IgD-negative memory B cell (primary cell): ENCODE measurements at regions not wholly inside any gene's neighbourhood (a gene's known extent, or its start where the extent isn't known, plus 50 kb on each side); places are given as distances from the start of the nearest gene placed in this dataset.

Experiments used
- H3K27ac Mint-ChIP-seq, 3 donors: one replicate each; pipeline ENCODE4 v1.8.0; 2020 to 2022; ENCODE audit warnings: mild to moderate bottlenecking in 3 of 3, mixed read lengths in 3 of 3, moderate library complexity in 1 of 3
- H3K27me3 Mint-ChIP-seq: one replicate; pipeline ENCODE4 v1.8.0; 2021; ENCODE audit warnings: mixed read lengths
- H3K36me3 Mint-ChIP-seq: one replicate; pipeline ENCODE4 v1.8.0; 2020; ENCODE audit warnings: mild to moderate bottlenecking, mixed read lengths
- H3K4me1 Mint-ChIP-seq, 3 donors: one replicate each; pipeline ENCODE4 v1.8.0; 2020 to 2022; ENCODE audit warnings: mixed read lengths in 3 of 3, mild to moderate bottlenecking in 1 of 3
- H3K4me3 Mint-ChIP-seq, 4 donors: one replicate each; pipeline ENCODE4 v1.8.0; 2020 to 2022; ENCODE audit warnings: mild to moderate bottlenecking in 4 of 4, mixed read lengths in 4 of 4, moderate library complexity in 3 of 4
- H3K9me3 Mint-ChIP-seq, 3 donors: one replicate each; pipeline ENCODE4 v1.8.0; 2020 to 2021; ENCODE audit warnings: mixed read lengths in 3 of 3, mild to moderate bottlenecking in 1 of 3

DNA sequence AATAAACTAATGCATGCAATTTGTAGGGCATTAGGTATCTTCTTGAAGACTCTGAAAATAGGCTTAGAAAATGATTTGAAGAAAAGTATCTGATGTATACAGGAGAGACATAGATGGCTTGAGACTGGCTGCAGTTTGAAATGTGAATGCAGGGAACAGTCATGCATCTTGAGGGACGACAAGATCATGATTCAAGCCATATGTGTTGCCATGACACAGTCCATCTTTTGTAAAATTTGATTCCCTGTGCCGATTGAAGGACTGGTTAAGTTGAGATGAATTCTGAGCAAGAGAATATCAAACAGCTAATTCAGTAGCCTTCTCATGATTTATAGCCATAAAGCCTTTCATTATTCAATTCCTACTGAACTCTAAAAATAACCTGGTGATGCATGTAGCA is 231.6 kb downstream of the CASP12 start:
- peaks cover 0 to 1% (median 0%) of the 10 kb centered on the region in 3 donors for H3K4me1 Mint-ChIP-seq
- no peaks in the 10 kb centered on the region for H3K9me3 Mint-ChIP-seq
- H3K36me3 Mint-ChIP-seq, result no peaks in the 10 kb centered on the region
- H3K27ac Mint-ChIP-seq, result no peak overlapping the region
- no peak overlapping the region for H3K4me3 Mint-ChIP-seq
- peaks cover 6% of the 10 kb centered on the region for H3K27me3 Mint-ChIP-seq

DNA sequence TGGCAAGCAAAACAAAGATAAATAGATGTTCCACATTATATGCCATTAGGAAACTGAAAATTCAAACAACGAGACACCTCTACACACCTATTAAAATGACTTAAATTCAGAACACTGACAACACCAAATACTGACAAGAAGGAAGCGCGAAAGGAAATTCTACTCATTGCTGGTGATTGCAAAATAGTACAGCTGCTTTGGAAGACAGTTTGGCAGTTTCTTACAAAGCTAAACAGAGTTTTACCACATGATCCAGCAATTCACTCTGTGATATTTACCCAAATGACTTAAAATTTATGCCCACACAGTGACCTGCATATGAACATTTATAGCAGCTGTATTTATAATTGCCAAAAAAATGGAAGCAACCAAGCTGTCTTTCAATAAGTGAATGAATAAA is 232.6 kb downstream of the CASP12 start:
- Mint-ChIP-seq H3K4me3 (no peak overlapping the region), H3K36me3 (no peaks in the 10 kb centered on the region), H3K9me3 (no peaks in the 10 kb centered on the region), H3K27me3 (peaks cover 6% of the 10 kb centered on the region), H3K4me1 (peaks cover 0 to 1% (median 0%) of the 10 kb centered on the region in 3 donors), H3K27ac (no peak overlapping the region)

DNA sequence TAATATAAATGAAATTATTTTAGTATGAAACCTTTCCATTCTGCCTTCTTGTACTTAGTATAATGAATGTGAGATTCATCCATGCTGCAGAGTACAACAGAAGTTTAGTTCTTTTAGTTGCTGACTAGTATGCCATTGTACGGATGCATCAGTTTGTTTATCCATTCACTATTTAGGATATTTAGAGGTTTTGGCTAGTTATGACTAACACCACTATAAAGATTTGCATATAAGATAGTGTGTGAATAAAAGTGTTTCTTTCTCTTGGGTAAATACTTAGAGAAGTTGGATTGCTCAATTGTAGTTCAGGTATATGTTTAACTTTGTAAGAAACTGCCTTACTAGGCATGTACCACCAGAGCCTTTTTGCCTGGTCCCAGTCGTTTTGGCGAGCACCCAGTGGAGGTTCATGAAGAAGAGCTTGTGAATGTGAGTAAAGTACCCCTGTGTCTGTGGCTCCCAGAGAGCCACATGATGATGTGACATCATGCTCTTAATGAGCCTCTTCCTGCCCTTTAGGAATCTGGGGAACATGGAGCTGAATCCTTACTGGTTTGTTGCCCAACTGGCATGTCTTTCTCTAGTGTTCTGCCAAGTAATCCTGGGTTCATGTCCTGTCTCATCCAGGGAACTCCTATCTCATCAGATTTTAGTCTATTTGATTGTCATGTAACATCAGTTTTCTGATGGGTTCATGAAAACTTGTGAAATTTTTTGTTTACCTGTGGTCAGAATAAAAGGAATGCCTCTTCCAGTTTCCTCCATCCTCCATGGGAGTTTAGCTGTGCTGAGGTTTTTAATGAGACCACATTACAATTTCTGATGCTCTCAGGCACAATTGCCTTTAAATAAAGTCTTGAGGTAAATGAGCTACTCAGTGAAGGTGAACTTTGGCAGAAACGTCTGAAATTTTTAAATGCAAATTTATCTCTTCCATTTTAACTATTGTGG is 234.8 kb downstream of the CASP12 start:
- Mint-ChIP-seq H3K4me1 (peaks cover 0 to 1% (median 0%) of the 10 kb centered on the region in 3 donors), H3K27ac (no peak overlapping the region), H3K4me3 (no peak overlapping the region), H3K27me3 (peaks cover 2% of the 10 kb centered on the region), H3K9me3 (no peaks in the 10 kb centered on the region), H3K36me3 (no peaks in the 10 kb centered on the region)

DNA sequence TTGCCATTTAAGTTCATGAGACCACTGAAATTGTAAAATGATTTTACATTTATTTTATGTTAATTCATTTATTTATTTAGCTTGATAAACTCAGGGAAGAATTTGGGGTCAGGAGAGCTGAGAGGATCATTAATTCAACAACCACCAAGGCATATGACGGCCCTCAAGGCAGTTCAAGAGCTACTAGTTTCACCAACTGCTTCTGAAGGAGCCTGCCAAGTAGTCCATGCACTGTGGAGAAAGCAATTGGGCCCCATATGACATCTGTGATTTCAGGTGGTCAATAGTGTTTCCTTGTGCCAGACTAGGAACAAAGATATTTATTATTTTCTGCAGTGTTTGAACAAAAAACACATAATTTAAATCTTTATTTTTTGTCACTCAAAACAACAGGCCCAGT is 236.4 kb downstream of the CASP12 start:
- H3K9me3 Mint-ChIP-seq, result no peaks in the 10 kb centered on the region
- peaks cover 0 to 1% (median 0%) of the 10 kb centered on the region in 3 donors for H3K4me1 Mint-ChIP-seq
- H3K4me3 Mint-ChIP-seq, result no peak overlapping the region
- H3K36me3 Mint-ChIP-seq, result no peaks in the 10 kb centered on the region
- H3K27ac Mint-ChIP-seq, result no peak overlapping the region
- H3K27me3 Mint-ChIP-seq, result no peaks in the 10 kb centered on the region

DNA sequence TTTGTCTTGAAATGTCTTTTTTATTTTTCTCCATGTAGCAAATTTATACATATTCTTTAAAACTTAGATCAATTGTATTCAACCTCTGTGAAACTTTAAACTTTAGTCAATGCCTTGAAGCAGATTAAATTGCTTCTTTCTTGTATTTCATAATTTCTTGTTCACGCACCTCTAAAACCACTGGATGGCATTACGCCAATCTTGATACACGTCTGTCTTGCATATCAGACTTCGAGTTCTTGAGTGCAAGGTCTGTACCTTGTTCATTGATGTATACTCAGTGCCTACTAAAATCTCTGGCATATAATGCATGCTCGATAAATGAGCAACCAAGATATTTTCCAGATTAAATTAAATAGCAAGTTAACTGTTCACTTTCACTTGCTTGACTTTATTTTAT is 236.8 kb downstream of the CASP12 start:
- Mint-ChIP-seq H3K27me3 (no peaks in the 10 kb centered on the region), H3K27ac (peak overlapping the region in 1 of 3 donors; percentile 18), H3K36me3 (no peaks in the 10 kb centered on the region), H3K4me1 (peaks cover 0 to 1% (median 0%) of the 10 kb centered on the region in 3 donors), H3K9me3 (no peaks in the 10 kb centered on the region), H3K4me3 (no peak overlapping the region)

DNA sequence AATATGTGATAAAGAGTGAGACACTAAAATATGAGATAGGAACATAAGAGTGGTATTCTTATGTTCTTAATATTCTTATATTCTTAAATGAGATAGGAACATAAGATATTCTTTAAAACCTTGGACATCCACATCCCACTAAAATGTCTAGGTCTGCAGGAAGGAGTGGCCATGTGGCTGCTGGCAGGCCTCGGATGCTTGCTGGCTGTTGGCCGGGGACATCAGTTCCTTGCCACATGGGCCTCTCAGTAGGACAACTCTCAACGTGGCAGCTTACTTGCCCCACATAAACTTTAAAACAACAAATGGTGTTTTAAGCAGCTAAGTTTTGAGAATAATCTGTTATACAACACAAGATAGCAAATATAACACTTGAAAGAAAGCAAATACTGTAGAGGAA is 240.1 kb downstream of the CASP12 start:
- H3K27me3 Mint-ChIP-seq, result peaks cover 6% of the 10 kb centered on the region
- no peaks in the 10 kb centered on the region for H3K4me1 Mint-ChIP-seq
- no peak overlapping the region for H3K4me3 Mint-ChIP-seq
- H3K36me3 Mint-ChIP-seq, result no peaks in the 10 kb centered on the region
- no peak overlapping the region for H3K27ac Mint-ChIP-seq
- no peaks in the 10 kb centered on the region for H3K9me3 Mint-ChIP-seq

DNA sequence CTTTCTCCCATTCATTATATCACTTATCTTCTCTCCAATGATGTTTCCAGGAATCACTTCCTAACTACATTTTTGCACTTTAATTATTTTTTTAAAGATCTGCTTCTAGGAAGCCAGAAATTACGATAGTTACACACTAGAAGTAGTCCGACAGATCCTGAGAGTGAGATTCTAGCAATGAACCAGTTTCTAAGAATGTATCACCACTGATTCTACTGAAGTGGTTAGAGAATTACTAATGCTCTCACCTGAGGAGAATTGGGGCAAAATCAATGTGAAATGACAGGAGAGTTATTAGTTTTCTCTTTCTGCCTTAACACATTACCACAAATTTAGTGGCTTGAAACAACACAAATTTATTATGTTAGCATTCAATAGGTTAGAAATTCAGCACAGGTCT is 241.2 kb downstream of the CASP12 start:
- H3K36me3 Mint-ChIP-seq, result no peaks in the 10 kb centered on the region
- no peak overlapping the region for H3K27ac Mint-ChIP-seq
- H3K4me3 Mint-ChIP-seq, result no peak overlapping the region
- H3K27me3 Mint-ChIP-seq, result peaks cover 10% of the 10 kb centered on the region
- H3K9me3 Mint-ChIP-seq, result no peaks in the 10 kb centered on the region
- H3K4me1 Mint-ChIP-seq, result peaks cover 0 to 2% (median 0%) of the 10 kb centered on the region in 3 donors

DNA sequence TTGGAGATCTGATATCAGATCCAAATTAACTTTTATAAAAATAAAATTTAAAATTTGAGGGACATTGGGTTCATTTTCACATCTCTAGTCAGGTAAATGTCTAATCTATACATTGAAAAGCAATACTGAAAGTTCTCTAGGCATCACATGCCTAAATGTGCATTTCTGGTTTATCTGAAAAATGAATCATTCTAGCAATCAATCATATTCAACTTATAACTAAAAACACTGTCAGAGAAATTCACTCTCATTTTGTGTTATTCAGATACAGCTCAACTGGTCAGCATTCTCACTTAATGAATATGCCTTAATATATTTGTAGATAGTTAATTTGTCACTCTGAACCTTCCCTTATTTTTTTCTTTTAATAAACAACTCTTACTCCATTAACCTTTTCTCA is 243.2 kb downstream of the CASP12 start:
- Mint-ChIP-seq H3K4me1 (peaks cover 2 to 6% (median 5%) of the 10 kb centered on the region in 3 donors), H3K36me3 (no peaks in the 10 kb centered on the region), H3K27me3 (peaks cover 10% of the 10 kb centered on the region), H3K27ac (no peak overlapping the region), H3K9me3 (peaks cover 0 to 3% (median 2%) of the 10 kb centered on the region in 3 donors), H3K4me3 (no peak overlapping the region)

DNA sequence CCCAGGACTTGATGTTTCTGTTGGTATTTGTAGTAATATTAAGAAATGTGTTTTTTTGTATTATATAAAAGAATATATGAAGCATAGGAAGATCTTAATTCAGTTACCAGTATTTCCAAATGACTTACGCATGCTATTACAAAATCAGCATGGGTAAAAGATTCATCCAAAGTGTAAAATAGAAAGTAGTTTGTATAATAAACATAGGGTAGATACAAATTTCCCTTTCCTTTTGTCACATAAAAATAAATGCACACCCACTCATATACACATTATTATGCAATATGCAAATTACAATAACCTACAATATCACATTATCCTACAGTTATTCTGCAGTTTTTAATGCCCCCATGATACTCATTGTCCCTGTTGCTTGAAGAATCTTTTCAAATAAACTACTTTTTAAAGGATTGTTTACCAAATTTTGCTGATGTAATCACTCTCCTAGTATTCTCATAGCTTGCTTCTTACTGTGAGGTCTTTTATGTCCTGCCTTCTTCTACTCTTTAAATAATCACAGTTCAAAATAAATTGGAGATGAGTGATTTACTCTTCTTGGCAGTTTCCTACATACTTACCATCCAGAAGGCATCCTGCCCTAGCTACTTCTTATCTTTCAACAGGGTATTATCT is 244.0 kb downstream of the CASP12 start:
- Mint-ChIP-seq H3K4me3 (no peak overlapping the region), H3K27me3 (peaks cover 10% of the 10 kb centered on the region), H3K4me1 (peaks cover 2 to 6% (median 5%) of the 10 kb centered on the region in 3 donors), H3K36me3 (no peaks in the 10 kb centered on the region), H3K9me3 (peaks cover 0 to 7% (median 6%) of the 10 kb centered on the region in 3 donors), H3K27ac (no peak overlapping the region)

DNA sequence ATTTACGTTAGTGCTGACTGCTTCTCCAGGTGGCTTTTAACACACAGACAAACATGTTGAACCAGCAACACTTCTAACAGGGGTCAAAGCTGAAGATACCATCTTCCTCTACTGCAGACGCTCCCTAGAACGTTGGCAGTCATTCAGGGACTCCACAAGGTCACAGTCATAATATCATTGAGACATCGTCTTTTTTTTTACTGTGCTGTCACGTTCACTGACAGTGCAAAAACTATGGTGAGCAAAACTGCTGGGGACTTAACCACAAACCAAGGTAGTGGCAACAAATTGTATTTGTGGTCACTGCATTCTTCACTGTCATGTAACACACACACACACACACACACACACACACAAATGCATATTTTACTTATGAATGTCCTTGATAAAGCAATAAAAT is 244.9 kb downstream of the CASP12 start:
- H3K27ac Mint-ChIP-seq, result no peak overlapping the region

DNA sequence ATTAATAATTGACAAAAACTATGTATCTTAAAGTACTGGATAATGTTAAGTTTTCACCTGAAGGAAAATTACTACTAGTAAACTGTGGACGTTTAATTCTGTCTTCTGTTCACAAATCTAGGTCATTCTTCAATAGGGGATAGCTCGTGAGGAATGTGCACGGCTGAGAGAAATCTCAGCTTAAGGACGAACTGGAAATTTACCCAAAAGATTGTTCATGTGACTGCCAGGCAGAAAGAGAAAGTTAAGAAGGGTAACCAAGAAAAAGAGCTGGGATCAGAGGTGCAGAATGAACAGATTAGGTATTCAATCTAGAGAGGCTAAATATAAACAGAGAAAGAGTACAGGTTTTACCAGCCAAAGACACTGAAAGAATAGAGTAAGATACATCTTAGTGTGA is 245.3 kb downstream of the CASP12 start:
- Mint-ChIP-seq H3K4me1 (peaks cover 2 to 7% (median 6%) of the 10 kb centered on the region in 3 donors), H3K27me3 (peaks cover 10% of the 10 kb centered on the region), H3K36me3 (peaks cover 1% of the 10 kb centered on the region), H3K4me3 (no peak overlapping the region), H3K9me3 (peaks cover 0 to 7% (median 6%) of the 10 kb centered on the region in 3 donors), H3K27ac (no peak overlapping the region)

More for the DNA sequence above, 244.9 kb downstream of the CASP12 start:
- Mint-ChIP-seq H3K4me3 (peak overlapping the region in 1 of 4 donors; percentile 35), H3K9me3 (peaks cover 0 to 7% (median 6%) of the 10 kb centered on the region in 3 donors), H3K27me3 (peaks cover 10% of the 10 kb centered on the region), H3K4me1 (peaks cover 2 to 7% (median 6%) of the 10 kb centered on the region in 3 donors), H3K36me3 (peaks cover 1% of the 10 kb centered on the region)

DNA sequence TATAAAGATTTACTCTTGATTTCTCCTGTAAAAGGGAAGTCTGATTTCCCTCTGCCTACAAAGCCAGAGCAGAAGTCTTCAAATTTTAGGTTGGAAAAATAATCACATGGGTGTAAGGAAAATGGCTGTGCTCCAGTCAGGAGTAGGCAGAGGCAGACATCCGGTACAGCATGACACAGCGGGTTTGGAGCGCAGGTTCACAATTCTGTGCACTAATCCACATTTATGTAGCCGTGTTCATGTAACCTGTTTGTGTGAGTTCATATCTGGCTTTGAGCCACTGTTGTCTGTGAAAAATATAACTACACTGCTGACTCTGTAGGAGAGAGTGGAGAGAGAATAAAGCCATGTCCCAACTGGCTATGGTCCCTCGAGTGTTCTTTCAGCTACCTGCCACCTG is 248.0 kb downstream of the CASP12 start:
- Mint-ChIP-seq H3K27ac (no peak overlapping the region), H3K36me3 (peaks cover 1% of the 10 kb centered on the region), H3K9me3 (peaks cover 0 to 7% (median 6%) of the 10 kb centered on the region in 3 donors), H3K4me3 (no peak overlapping the region), H3K27me3 (peaks cover 6% of the 10 kb centered on the region), H3K4me1 (peaks cover 2 to 7% (median 6%) of the 10 kb centered on the region in 3 donors)

DNA sequence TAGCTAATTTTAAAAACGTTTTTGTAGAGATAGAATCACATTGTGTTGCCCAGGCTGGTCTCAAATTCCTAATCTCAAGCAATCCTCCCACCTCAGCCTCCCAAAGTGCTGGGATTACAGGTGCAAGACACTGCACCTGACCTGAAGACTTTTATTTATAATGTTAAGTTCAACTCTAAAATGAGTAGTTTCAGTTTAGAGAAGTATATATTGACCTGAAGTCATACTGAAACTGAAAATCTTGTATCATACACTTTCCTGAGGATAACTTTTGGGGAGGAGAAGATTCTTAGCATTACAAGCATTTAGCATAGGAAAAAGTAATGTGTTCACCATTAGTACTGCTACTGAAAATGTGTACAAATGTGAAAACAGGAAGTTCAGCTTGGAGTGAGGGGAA is 249.3 kb downstream of the CASP12 start:
- H3K9me3 Mint-ChIP-seq, result peaks cover 0 to 7% (median 6%) of the 10 kb centered on the region in 3 donors
- H3K27ac Mint-ChIP-seq, result no peak overlapping the region
- peaks cover 1% of the 10 kb centered on the region for H3K36me3 Mint-ChIP-seq
- H3K4me3 Mint-ChIP-seq, result no peak overlapping the region
- peaks cover 4% of the 10 kb centered on the region for H3K27me3 Mint-ChIP-seq
- H3K4me1 Mint-ChIP-seq, result peaks cover 2 to 7% (median 6%) of the 10 kb centered on the region in 3 donors

DNA sequence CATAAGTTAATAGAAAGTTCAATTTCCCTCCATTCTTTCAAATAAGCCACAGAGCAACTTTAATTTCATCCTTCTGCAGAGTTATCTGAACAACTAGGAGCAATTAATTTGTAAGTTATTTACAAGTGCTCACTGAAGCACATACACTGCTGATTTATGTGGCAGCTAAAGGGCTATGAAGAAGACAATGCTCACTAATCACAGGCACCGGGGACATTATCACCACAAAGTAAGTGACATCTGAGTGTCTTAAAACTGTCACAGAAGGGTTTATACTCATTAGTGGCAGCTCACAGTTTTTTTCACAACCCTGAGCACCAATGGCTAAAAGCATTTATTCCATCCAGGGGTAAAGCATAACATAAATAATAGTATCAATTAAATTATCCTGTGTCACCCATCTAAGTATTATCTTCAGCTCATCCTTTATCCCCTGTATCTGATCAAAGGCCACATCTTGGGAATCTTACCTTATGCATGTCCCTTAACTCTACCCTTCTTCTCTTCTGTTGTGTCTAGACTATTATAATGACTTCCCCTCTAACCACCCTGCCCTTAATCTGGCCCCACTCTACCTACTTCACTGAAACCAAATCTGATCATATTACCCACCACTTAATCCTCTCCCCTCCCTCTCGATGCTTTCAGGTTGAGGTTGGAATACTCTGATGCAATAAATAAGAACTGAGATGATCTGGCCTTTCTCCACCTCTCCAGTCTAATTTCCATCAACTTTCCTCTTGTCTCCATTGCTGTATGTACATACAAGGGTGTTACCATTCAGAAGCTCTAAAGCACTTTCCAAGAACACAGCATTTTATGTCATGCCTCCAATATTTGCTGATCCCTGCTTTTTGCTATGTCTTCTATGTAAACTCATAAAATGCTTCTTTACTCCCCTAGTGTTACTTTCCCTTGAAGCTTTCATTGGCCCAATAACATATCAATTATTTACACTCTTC is 252.7 kb downstream of the CASP12 start:
- Mint-ChIP-seq H3K36me3 (peaks cover 1% of the 10 kb centered on the region), H3K27me3 (no peaks in the 10 kb centered on the region), H3K4me1 (peaks cover 0 to 2% (median under 1%) of the 10 kb centered on the region in 3 donors), H3K4me3 (no peak overlapping the region), H3K9me3 (peaks cover 0 to 8% (median 7%) of the 10 kb centered on the region in 3 donors), H3K27ac (peak overlapping the region in 1 of 3 donors; percentile 8)
